ENCODE measurements at regions not wholly inside any gene's neighbourhood (a gene's known extent, or its start where the extent isn't known, plus 50 kb on each side); places are given as distances from the start of the nearest gene placed in this dataset.

DNA sequence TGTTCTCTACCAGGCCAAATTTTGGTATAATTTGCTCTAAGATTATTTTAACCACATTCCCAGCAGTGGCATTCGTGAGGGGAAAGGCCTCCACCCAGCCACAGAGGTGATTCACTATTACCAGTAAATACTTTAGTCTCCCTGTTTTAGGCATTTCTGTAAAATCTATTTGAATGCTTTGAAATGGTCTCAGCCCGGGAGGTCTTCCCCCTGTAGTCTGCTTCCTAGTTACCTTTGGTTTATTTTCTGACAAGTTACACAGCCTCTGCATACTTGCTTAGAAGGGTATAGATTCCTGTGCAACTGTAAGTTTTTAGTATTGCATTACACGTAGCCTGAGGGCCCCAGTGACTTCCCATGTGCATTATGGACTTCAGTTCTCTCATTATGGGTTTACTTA lies 248.7 kb downstream of the C6orf118 start:
- TF ChIP-seq CTCF (IDR thresholded peaks at IDR 0.05) = no peak
- TF ChIP-seq POLR2AphosphoS5 (IDR thresholded peaks at IDR 0.05) = no peak
- TF ChIP-seq POLR2A (IDR thresholded peaks at IDR 0.05) = no peak
